PC-9 (cell line): ENCODE measurements at regions not wholly inside any gene's neighbourhood (a gene's known extent, or its start where the extent isn't known, plus 50 kb on each side); places are given as distances from the start of the nearest gene placed in this dataset.

Experiments used
- EZH2 ChIP-seq: fragments of 200-600 bp; sonication (generic); IDR thresholded peaks from 2 replicates; pipeline ENCODE4 v1.8.0; 2017; ENCODE audit warnings: antibody characterized with exemption, low read depth
- TF ChIP-seq, protein P1 (sequence below): fragments of 200-600 bp; sonication (generic); conservative IDR thresholded peaks from 2 replicates; pipeline ENCODE4 v1.6.1; 2017; ENCODE audit warnings: mixed run types, antibody characterized with exemption, mild to moderate bottlenecking, moderate library complexity

- TF ChIP-seq, protein P1, sequence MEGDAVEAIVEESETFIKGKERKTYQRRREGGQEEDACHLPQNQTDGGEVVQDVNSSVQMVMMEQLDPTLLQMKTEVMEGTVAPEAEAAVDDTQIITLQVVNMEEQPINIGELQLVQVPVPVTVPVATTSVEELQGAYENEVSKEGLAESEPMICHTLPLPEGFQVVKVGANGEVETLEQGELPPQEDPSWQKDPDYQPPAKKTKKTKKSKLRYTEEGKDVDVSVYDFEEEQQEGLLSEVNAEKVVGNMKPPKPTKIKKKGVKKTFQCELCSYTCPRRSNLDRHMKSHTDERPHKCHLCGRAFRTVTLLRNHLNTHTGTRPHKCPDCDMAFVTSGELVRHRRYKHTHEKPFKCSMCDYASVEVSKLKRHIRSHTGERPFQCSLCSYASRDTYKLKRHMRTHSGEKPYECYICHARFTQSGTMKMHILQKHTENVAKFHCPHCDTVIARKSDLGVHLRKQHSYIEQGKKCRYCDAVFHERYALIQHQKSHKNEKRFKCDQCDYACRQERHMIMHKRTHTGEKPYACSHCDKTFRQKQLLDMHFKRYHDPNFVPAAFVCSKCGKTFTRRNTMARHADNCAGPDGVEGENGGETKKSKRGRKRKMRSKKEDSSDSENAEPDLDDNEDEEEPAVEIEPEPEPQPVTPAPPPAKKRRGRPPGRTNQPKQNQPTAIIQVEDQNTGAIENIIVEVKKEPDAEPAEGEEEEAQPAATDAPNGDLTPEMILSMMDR: no peak
- no peak for TF ChIP-seq EZH2
Observed at GRCh38 chr20:59473742-59474141, 130.6 kb upstream of the PHACTR3 start.
